Bronchial epithelial cell (primary cell): ENCODE measurements at regions not wholly inside any gene's neighbourhood (a gene's known extent, or its start where the extent isn't known, plus 50 kb on each side); places are given as distances from the start of the nearest gene placed in this dataset.

ENCODE experiments used
- DNase-seq: peaks from one replicate; pipeline ENCODE4 v3.0.0-alpha.2; 2010; ENCODE audit warnings: low read depth
- FAIRE-seq: peaks from 2 replicates; lab custom pipeline; 2011; peaks lifted over from hg19 to GRCh38; lab: Jason Lieb, UNC
- H3K27me3 ChIP-seq: 2 replicates; pipeline ENCODE4 v1.5.1; 2011; ENCODE audit warnings: low read length; ENCODE audit not compliant: control insufficient read depth, insufficient read depth
- H3K36me3 ChIP-seq: 2 replicates; pipeline ENCODE4 v1.5.1; 2011; ENCODE audit warnings: low read length; ENCODE audit not compliant: control insufficient read depth, insufficient read depth
- H3K4me3 ChIP-seq: 2 replicates; pipeline ENCODE4 v1.5.1; 2011; ENCODE audit warnings: mild to moderate bottlenecking, low read depth, low read length, control low read depth
- CTCF ChIP-seq: IDR thresholded peaks from 2 replicates; pipeline ENCODE4 v1.5.1; 2011; ENCODE audit warnings: mild to moderate bottlenecking, moderate library complexity, low read length, control low read depth, inconsistent platforms; ENCODE audit not compliant: insufficient read depth, severe bottlenecking

GRCh38 chr7:42495256-42495655, 258.2 kb upstream of the GLI3 start:
- no peaks in the 10 kb centered on the region for H3K27me3 ChIP-seq
- no peak overlapping the region for H3K4me3 ChIP-seq
- no peak for FAIRE-seq
- H3K36me3 ChIP-seq = no peaks in the 10 kb centered on the region
- DNase-seq = peak; percentile 78
- no peak for TF ChIP-seq CTCF

- no peaks in the 10 kb centered on the region for H3K36me3 ChIP-seq
- H3K4me3 ChIP-seq = no peak overlapping the region
- no peak for TF ChIP-seq CTCF
- FAIRE-seq (no peak), DNase-seq (peak; percentile 96)
- H3K27me3 ChIP-seq = no peaks in the 10 kb centered on the region
These were observed 257.7 kb upstream of the GLI3 start for GRCh38 chr7:42494736-42495135.

GRCh38 chr7:42494199-42494710, 257.2 kb upstream of the GLI3 start:
- Histone ChIP-seq H3K4me3 (no peak overlapping the region), H3K36me3 (no peaks in the 10 kb centered on the region), H3K27me3 (no peaks in the 10 kb centered on the region)
- no peak for TF ChIP-seq CTCF
- FAIRE-seq (no peak), DNase-seq (peak; percentile 26)

GRCh38 chr7:42493436-42494198, 256.6 kb upstream of the GLI3 start:
- peak; percentile 66 for FAIRE-seq
- no peaks in the 10 kb centered on the region for H3K27me3 ChIP-seq
- DNase-seq = peak; percentile 85
- no peaks in the 10 kb centered on the region for H3K36me3 ChIP-seq
- no peak for TF ChIP-seq CTCF
- peak overlapping the region; percentile 35 for H3K4me3 ChIP-seq

- Histone ChIP-seq H3K27me3 (no peaks in the 10 kb centered on the region), H3K4me3 (no peak overlapping the region), H3K36me3 (no peaks in the 10 kb centered on the region)
- no peak for DNase-seq
- TF ChIP-seq CTCF = no peak
- FAIRE-seq = no peak
These were observed 255.9 kb upstream of the GLI3 start for GRCh38 chr7:42492920-42493319.
